HL-60 (cell line): ENCODE measurements at regions not wholly inside any gene's neighbourhood (a gene's known extent, or its start where the extent isn't known, plus 50 kb on each side); places are given as distances from the start of the nearest gene placed in this dataset.

Experiments
- GABPA ChIP-seq: IDR thresholded peaks from 2 replicates; pipeline ENCODE4 v1.6.1; 2012; ENCODE audit warnings: low read depth
- POLR2AphosphoS5 ChIP-seq: IDR thresholded peaks from 2 replicates; pipeline ENCODE4 v1.6.1; 2012; ENCODE audit warnings: low read depth
- TF ChIP-seq, protein P1 (sequence below): IDR thresholded peaks from 2 replicates; pipeline ENCODE4 v1.6.1; 2012; ENCODE audit warnings: low read depth; ENCODE audit not compliant: insufficient replicate concordance
- TF ChIP-seq, protein P2 (sequence below): IDR thresholded peaks from one replicate; pipeline ENCODE4 v1.5.1; 2011; ENCODE audit warnings: low read length, control low read depth, inconsistent platforms; ENCODE audit not compliant: insufficient read depth

DNA sequence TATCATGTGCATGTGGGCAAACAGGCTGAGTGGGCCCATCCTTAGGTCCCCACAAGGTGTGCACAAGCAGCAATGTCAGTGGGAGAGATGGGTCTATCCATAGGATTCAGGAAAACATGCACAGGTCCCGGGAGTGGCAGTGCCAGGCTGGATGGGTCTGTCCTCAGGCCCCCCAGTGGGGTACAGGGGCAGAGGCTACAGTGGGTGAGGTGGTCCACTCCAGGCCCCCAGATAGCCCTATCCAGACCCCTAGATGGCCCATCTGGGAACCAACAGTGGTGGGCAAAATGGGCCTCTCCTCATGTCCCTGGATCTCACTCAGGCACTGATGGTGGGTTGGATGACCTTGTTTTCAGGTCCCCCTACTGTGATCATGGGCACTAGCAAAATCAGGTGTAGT lies 277.8 kb upstream of the SYT1 start:
- TF ChIP-seq POLR2AphosphoS5 (no peak), GABPA (no peak)
- TF ChIP-seq, protein P1, sequence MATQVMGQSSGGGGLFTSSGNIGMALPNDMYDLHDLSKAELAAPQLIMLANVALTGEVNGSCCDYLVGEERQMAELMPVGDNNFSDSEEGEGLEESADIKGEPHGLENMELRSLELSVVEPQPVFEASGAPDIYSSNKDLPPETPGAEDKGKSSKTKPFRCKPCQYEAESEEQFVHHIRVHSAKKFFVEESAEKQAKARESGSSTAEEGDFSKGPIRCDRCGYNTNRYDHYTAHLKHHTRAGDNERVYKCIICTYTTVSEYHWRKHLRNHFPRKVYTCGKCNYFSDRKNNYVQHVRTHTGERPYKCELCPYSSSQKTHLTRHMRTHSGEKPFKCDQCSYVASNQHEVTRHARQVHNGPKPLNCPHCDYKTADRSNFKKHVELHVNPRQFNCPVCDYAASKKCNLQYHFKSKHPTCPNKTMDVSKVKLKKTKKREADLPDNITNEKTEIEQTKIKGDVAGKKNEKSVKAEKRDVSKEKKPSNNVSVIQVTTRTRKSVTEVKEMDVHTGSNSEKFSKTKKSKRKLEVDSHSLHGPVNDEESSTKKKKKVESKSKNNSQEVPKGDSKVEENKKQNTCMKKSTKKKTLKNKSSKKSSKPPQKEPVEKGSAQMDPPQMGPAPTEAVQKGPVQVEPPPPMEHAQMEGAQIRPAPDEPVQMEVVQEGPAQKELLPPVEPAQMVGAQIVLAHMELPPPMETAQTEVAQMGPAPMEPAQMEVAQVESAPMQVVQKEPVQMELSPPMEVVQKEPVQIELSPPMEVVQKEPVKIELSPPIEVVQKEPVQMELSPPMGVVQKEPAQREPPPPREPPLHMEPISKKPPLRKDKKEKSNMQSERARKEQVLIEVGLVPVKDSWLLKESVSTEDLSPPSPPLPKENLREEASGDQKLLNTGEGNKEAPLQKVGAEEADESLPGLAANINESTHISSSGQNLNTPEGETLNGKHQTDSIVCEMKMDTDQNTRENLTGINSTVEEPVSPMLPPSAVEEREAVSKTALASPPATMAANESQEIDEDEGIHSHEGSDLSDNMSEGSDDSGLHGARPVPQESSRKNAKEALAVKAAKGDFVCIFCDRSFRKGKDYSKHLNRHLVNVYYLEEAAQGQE = no peak
- TF ChIP-seq, protein P2, sequence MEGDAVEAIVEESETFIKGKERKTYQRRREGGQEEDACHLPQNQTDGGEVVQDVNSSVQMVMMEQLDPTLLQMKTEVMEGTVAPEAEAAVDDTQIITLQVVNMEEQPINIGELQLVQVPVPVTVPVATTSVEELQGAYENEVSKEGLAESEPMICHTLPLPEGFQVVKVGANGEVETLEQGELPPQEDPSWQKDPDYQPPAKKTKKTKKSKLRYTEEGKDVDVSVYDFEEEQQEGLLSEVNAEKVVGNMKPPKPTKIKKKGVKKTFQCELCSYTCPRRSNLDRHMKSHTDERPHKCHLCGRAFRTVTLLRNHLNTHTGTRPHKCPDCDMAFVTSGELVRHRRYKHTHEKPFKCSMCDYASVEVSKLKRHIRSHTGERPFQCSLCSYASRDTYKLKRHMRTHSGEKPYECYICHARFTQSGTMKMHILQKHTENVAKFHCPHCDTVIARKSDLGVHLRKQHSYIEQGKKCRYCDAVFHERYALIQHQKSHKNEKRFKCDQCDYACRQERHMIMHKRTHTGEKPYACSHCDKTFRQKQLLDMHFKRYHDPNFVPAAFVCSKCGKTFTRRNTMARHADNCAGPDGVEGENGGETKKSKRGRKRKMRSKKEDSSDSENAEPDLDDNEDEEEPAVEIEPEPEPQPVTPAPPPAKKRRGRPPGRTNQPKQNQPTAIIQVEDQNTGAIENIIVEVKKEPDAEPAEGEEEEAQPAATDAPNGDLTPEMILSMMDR = no peak
